IMR-90 (cell line): ENCODE measurements at regions not wholly inside any gene's neighbourhood (a gene's known extent, or its start where the extent isn't known, plus 50 kb on each side); places are given as distances from the start of the nearest gene placed in this dataset.

Source experiments
- BHLHE40 ChIP-seq: fragments of 150-350 bp; IDR thresholded peaks from 2 replicates; pipeline ENCODE4 v1.6.1; 2016; ENCODE audit warnings: mild to moderate bottlenecking, low read depth, low read length
- CEBPB ChIP-seq: IDR thresholded peaks from 2 replicates; pipeline ENCODE4 v1.6.1; 2012; ENCODE audit warnings: low read depth, low read length, improper control_type of control experiment
- FOS ChIP-seq: fragments of 150-350 bp; IDR thresholded peaks from 2 replicates; pipeline ENCODE4 v1.6.1; 2016; ENCODE audit warnings: low read depth, low read length
- MXI1 ChIP-seq: IDR thresholded peaks from 2 replicates; pipeline ENCODE4 v1.6.1; 2012; ENCODE audit warnings: low read depth, mild to moderate bottlenecking, low read length, moderate library complexity, borderline replicate concordance
- POLR2A ChIP-seq: IDR thresholded peaks from 2 replicates; pipeline ENCODE4 v1.6.1; 2012; ENCODE audit warnings: mild to moderate bottlenecking, low read depth, low read length
- RAD21 ChIP-seq: IDR thresholded peaks from 2 replicates; pipeline ENCODE4 v1.6.1; 2012; ENCODE audit warnings: low read length, improper control_type of control experiment
- TF ChIP-seq, protein P1 (sequence below): conservative IDR thresholded peaks from 2 replicates; pipeline ENCODE4 v1.5.1; 2012; ENCODE audit warnings: mild to moderate bottlenecking, low read depth, low read length, improper control_type of control experiment
- TF ChIP-seq, protein P2 (sequence below): fragments of 150-350 bp; IDR thresholded peaks from 2 replicates; pipeline ENCODE4 v1.6.1; 2017; ENCODE audit warnings: mild to moderate bottlenecking, antibody characterized with exemption, low read length, low read depth

DNA sequence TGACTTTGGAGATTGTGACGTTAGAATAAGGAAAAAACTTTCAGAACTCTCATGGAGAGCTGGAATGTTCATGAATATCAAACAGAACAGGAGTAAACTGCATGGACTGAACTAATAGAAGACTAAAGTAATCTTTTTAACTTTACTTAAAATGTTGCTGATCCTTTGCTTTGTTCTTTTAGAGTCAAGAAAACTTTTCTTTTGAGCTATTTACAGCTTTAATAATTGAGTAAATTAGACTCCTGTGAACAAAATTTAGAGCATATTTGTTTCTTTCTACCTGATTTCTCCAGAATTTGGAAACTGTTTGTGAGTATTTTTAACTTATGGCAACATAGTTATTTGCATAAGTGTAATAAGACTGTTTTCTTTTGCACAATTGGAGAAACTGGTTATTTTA lies 146.3 kb downstream of the CDCA7 start:
- TF ChIP-seq, protein P1, sequence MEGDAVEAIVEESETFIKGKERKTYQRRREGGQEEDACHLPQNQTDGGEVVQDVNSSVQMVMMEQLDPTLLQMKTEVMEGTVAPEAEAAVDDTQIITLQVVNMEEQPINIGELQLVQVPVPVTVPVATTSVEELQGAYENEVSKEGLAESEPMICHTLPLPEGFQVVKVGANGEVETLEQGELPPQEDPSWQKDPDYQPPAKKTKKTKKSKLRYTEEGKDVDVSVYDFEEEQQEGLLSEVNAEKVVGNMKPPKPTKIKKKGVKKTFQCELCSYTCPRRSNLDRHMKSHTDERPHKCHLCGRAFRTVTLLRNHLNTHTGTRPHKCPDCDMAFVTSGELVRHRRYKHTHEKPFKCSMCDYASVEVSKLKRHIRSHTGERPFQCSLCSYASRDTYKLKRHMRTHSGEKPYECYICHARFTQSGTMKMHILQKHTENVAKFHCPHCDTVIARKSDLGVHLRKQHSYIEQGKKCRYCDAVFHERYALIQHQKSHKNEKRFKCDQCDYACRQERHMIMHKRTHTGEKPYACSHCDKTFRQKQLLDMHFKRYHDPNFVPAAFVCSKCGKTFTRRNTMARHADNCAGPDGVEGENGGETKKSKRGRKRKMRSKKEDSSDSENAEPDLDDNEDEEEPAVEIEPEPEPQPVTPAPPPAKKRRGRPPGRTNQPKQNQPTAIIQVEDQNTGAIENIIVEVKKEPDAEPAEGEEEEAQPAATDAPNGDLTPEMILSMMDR: no peak
- TF ChIP-seq FOS (no peak), POLR2A (no peak), BHLHE40 (no peak), CEBPB (no peak), MXI1 (no peak), RAD21 (no peak)
- TF ChIP-seq, protein P2, sequence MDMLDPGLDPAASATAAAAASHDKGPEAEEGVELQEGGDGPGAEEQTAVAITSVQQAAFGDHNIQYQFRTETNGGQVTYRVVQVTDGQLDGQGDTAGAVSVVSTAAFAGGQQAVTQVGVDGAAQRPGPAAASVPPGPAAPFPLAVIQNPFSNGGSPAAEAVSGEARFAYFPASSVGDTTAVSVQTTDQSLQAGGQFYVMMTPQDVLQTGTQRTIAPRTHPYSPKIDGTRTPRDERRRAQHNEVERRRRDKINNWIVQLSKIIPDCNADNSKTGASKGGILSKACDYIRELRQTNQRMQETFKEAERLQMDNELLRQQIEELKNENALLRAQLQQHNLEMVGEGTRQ: no peak
